ENCODE measurements at regions not wholly inside any gene's neighbourhood (a gene's known extent, or its start where the extent isn't known, plus 50 kb on each side); places are given as distances from the start of the nearest gene placed in this dataset.

DNA sequence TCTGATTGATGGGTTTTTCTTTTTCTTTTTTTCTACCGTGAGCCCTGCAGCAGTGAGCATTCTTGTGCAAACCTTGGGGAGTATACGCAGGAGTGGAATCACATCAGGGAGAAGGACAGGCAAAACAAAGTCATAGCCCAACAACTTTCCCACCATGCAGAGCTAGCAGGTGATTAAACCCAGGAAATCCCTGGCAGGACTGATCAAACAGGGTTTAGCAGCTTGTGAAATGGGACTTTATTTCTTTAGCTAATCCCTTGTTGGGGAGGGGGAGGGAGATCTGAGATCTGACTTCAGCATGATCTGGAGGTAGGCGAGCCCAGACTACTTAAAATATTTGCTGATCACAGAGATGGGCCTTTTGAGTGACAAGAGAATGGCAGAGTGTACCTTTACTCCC is 162.0 kb upstream of the GLRA1 start:
- TF ChIP-seq, protein P1, sequence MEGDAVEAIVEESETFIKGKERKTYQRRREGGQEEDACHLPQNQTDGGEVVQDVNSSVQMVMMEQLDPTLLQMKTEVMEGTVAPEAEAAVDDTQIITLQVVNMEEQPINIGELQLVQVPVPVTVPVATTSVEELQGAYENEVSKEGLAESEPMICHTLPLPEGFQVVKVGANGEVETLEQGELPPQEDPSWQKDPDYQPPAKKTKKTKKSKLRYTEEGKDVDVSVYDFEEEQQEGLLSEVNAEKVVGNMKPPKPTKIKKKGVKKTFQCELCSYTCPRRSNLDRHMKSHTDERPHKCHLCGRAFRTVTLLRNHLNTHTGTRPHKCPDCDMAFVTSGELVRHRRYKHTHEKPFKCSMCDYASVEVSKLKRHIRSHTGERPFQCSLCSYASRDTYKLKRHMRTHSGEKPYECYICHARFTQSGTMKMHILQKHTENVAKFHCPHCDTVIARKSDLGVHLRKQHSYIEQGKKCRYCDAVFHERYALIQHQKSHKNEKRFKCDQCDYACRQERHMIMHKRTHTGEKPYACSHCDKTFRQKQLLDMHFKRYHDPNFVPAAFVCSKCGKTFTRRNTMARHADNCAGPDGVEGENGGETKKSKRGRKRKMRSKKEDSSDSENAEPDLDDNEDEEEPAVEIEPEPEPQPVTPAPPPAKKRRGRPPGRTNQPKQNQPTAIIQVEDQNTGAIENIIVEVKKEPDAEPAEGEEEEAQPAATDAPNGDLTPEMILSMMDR (IDR thresholded peaks at IDR 0.05; ENCODE audit: low read depth, low read length) = no peak
- no peak for DNase-seq (ENCODE audit: extremely low read depth, low read depth)

DNA sequence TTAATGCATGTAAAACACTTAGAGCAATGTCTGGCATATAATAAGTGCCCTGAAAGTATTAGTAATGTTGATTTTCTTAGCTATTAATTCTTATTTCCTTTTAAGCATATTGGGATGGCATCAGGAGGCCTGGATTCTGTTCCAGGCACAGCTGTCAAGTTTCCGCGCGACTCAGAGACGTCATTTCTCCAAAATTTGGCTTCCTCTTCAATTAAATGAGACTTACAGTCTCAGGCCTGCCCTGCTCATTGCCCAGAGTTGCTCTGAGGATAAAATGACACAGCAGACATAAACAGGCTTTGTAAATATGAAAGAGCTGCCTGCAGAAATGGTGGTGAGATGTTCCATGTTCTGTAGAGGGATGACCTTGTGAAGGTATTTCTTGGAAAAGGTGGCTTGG is 159.8 kb upstream of the GLRA1 start:
- no peak for DNase-seq (ENCODE audit: extremely low read depth, low read depth)
- TF ChIP-seq, protein P1 (IDR thresholded peaks at IDR 0.05; ENCODE audit: low read depth, low read length) = no peak

DNA sequence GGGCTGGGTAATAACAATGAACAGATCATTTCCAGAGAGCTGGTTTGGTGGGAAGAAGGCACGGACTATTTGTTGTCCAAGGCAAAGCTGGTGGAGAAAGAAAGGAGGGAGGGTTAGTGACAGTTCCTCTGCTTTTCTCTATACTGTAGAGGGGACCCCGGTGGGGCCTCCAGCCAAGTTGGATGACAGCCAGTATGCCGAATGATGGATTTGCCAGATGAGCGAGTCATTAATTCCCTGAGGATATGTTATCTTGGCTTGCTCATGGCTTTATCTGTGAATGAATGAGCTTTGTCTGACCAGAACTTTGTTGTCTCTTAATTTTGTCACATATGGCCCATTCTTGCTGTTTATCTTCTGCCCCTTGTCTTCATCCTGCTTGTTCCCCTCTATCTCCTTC is 158.6 kb upstream of the GLRA1 start:
- DNase-seq (ENCODE audit: extremely low read depth, low read depth) = no peak
- TF ChIP-seq, protein P1 (IDR thresholded peaks at IDR 0.05; ENCODE audit: low read depth, low read length) = no peak

DNA sequence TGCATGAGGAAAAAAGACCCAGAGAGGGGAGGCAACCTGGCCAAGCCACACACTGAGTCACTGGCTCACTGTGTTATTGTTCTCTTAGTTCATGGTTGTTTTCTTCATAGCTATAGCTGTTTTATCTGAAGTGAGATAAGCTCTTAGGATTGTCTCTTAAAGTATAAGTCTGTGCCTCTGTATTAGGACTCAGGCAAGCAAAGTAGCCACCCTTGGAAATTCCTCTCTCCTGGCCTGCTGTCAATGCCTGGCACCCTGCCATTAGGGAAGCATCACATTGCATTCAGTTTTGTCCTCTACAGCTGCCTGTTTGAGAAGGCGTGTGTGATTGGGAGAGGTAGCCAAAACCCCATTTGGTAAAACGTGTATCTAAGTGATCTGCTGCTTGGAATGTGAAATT is 147.4 kb upstream of the GLRA1 start:
- no peak for DNase-seq (ENCODE audit: extremely low read depth, low read depth)
- TF ChIP-seq, protein P1 (IDR thresholded peaks at IDR 0.05; ENCODE audit: low read depth, low read length) = no peak

DNA sequence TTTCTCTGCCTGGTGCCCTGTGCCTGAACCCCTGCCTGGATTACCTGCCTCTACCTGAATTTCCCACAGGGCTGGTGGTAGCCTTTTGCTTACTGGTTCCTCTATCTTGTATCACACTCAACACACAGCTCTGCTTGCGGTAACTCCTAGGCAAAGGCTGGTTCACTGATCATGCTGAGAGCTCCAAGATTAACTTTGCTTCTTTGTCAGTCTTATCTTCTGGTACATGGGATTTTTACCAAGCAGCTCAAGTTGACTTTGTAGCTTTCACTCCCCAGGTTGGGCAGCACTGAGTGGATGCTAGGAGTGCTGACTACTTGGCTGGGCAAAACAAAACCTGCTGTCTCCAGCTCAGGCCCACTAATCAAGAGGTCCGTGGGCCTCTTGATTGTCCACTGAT is 145.9 kb upstream of the GLRA1 start:
- no peak for DNase-seq (ENCODE audit: extremely low read depth, low read depth)
- TF ChIP-seq, protein P1 (IDR thresholded peaks at IDR 0.05; ENCODE audit: low read depth, low read length) = no peak

DNA sequence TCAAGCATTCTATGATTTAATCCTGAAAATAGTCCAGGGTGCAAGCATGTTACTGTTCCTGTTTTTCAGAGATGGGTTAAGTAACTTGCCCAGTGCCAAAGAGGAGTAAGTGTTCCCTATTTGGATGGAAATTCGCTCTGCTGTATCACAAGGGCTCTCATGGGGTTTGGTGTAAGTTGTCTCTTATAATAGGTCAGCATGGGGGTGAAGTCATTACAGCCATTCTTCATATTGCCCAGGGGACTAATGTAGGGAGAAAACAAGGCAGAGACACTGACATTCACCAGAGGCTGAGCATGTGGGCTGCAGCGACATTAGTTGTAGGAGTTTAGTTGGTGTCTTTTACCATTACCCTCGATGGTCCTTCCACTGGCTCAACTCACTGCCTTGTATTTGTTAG is 142.1 kb upstream of the GLRA1 start:
- TF ChIP-seq, protein P1 (IDR thresholded peaks at IDR 0.05; ENCODE audit: low read depth, low read length) = no peak
- DNase-seq (ENCODE audit: extremely low read depth, low read depth) = no peak

DNA sequence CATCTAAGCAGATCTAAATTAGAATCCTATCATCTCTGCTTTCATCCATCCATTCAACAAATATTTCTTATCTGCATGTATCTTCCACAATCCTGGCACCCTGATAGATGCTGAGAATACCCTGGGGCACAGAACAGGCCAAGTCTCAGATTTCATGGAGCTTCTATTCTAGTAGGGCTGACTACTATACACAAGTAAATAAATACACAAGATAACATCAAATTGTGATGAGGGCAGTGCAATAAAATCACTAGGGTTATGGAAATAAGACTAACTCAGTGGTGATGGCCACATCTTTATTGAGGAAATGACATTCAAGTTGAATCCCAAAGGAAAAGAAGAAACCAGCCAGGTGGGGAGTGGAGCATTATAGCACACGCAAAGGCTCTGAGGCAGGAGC is 138.4 kb upstream of the GLRA1 start:
- TF ChIP-seq, protein P1 (IDR thresholded peaks at IDR 0.05; ENCODE audit: low read depth, low read length) = no peak
- DNase-seq (ENCODE audit: extremely low read depth, low read depth) = no peak

All from AG09319 (cell line).